Nephron progenitor cell (in vitro differentiated cells): ENCODE measurements at regions not wholly inside any gene's neighbourhood (a gene's known extent, or its start where the extent isn't known, plus 50 kb on each side); places are given as distances from the start of the nearest gene placed in this dataset.

Source experiments
- DNase-seq: peaks from one replicate; pipeline ENCODE4 v3.0.0; 2021
- H3K27ac Mint-ChIP-seq: 2 replicates; pipeline ENCODE4 v1.8.0; 2021; ENCODE audit warnings: mild to moderate bottlenecking, moderate library complexity, mixed read lengths
- H3K27me3 Mint-ChIP-seq: 2 replicates; pipeline ENCODE4 v1.8.0; 2021; ENCODE audit warnings: mild to moderate bottlenecking, low read depth, mixed read lengths; ENCODE audit not compliant: poor library complexity
- H3K36me3 Mint-ChIP-seq: 2 replicates; pipeline ENCODE4 v1.8.0; 2021; ENCODE audit warnings: low read depth, mixed read lengths
- H3K4me1 Mint-ChIP-seq: 2 replicates; pipeline ENCODE4 v1.8.0; 2021; ENCODE audit warnings: mixed read lengths
- H3K4me3 Mint-ChIP-seq: 2 replicates; pipeline ENCODE4 v1.8.0; 2021; ENCODE audit warnings: mild to moderate bottlenecking, moderate library complexity, mixed read lengths
- H3K9me3 Mint-ChIP-seq: 2 replicates; pipeline ENCODE4 v1.8.0; 2021; ENCODE audit warnings: mild to moderate bottlenecking, moderate library complexity, mixed read lengths
- TF ChIP-seq, protein P1 (sequence below): fragments of 200-600 bp; sonication (generic); IDR thresholded peaks from 2 replicates; pipeline ENCODE4 v1.5.0; 2021; ENCODE audit warnings: antibody characterized with exemption

DNA sequence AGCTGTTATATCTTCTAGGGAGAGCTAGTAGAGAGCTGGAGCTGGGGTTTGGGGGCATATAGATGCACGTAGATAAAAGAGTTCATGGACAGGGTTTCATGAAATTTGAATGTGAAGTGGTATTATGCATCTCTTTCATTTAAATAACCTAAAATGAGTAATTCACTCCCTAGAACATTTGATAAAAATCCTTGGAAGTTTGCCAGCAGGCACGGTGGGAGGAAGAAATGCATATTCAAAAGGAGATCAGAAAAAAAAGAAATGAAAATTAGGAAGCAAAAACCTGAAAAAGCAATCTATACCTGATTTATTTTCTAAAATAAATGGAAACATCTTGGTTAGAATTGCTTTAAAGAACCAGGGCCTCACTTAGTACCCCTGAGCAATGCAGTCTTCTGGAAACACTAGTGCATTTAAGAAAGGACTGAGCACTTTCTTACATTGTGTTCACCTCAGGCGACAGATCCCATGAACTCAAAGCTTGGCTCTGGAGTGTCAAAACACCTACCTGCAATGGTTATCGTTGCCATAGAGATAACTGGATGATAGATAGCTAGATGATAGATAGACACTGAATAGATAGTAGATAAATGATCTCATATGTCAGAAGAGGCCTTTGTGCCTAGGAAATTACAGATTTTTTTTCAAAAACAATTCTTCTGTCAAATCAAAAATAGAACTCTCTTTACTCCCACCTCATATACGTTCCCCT lies 458.6 kb upstream of the THRB start:
- no peaks in the 10 kb centered on the region for H3K4me1 Mint-ChIP-seq
- peaks cover 10% of the 10 kb centered on the region for H3K9me3 Mint-ChIP-seq
- no peak overlapping the region for H3K27ac Mint-ChIP-seq
- no peaks in the 10 kb centered on the region for H3K36me3 Mint-ChIP-seq
- peaks cover 35% of the 10 kb centered on the region for H3K27me3 Mint-ChIP-seq
- no peak overlapping the region for H3K4me3 Mint-ChIP-seq
- no peak for DNase-seq
- TF ChIP-seq, protein P1, sequence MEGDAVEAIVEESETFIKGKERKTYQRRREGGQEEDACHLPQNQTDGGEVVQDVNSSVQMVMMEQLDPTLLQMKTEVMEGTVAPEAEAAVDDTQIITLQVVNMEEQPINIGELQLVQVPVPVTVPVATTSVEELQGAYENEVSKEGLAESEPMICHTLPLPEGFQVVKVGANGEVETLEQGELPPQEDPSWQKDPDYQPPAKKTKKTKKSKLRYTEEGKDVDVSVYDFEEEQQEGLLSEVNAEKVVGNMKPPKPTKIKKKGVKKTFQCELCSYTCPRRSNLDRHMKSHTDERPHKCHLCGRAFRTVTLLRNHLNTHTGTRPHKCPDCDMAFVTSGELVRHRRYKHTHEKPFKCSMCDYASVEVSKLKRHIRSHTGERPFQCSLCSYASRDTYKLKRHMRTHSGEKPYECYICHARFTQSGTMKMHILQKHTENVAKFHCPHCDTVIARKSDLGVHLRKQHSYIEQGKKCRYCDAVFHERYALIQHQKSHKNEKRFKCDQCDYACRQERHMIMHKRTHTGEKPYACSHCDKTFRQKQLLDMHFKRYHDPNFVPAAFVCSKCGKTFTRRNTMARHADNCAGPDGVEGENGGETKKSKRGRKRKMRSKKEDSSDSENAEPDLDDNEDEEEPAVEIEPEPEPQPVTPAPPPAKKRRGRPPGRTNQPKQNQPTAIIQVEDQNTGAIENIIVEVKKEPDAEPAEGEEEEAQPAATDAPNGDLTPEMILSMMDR = no peak

DNA sequence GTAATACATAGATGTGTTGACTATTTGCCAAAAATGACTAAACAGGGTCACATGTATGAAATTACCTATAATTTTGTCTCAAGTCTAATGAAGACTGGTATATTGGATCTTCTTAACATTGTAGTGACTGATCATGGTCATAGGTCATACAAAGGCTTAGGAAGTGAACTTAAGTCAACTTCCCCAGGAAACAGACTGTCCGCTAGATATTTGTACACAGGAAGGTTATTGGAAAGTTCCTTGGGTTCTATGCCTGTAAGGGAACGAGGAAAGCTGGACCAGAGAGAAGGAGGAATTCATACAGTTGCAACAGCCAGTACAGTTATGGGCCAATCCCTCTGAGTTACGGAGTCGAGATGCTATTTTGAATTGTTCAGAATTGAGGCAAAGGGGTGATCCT lies 462.0 kb upstream of the THRB start:
- H3K36me3 Mint-ChIP-seq = peaks cover 16% of the 10 kb centered on the region
- H3K27me3 Mint-ChIP-seq = peaks cover 21% of the 10 kb centered on the region
- H3K4me3 Mint-ChIP-seq = no peak overlapping the region
- no peak for DNase-seq
- TF ChIP-seq, protein P1 = no peak
- no peaks in the 10 kb centered on the region for H3K4me1 Mint-ChIP-seq
- H3K27ac Mint-ChIP-seq = no peak overlapping the region
- peaks cover 35% of the 10 kb centered on the region for H3K9me3 Mint-ChIP-seq

DNA sequence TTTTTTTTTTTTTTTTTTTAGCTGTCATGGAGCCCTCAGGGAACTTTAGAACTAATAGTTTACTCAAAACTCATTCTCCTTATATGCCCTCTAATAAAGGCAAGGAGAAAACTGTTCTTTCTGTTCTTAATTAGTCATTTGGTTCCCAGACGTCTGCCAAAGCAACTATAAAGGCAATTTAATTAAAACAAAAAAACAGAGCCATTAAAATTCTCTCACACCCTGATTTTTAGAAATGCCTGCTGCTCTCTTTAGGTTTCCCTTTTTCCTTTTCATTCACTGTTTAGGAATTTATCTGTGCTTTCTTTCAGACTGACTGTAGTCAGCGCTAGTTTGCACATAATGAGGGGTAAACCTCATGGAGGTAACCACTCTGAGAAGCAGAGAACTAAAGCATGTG lies 463.6 kb upstream of the THRB start:
- H3K9me3 Mint-ChIP-seq = peaks cover 35% of the 10 kb centered on the region
- DNase-seq = no peak
- peaks cover under 1% of the 10 kb centered on the region for H3K4me1 Mint-ChIP-seq
- no peak overlapping the region for H3K27ac Mint-ChIP-seq
- H3K36me3 Mint-ChIP-seq = peaks cover 16% of the 10 kb centered on the region
- TF ChIP-seq, protein P1 = no peak
- peaks cover 21% of the 10 kb centered on the region for H3K27me3 Mint-ChIP-seq
- H3K4me3 Mint-ChIP-seq = no peak overlapping the region

DNA sequence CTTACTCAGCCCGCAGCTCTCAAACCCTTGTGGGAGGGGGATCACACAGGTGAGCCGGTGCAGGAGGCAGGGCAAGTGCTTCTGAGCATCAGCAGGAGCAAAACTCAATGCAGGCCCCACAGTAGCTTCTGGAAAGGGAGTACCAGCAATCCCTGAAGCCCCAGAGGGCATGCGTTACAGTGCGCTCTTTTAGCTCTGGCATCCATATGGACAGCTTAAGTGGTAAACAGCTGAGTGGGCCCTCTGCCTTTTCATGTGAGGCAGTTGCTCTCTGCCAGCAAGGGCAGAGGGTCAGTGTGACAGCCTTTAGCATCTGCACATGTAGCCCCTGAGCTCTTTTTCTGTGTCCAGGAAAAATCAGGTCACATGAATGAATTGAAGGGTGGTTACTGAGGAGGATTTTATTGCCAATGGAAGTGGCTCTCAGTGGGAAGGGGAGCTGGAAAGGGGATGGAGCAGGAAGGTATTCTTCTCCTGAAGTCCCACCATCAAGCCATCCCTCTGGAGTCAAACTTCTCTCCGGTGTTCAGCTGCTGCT lies 464.3 kb upstream of the THRB start:
- DNase-seq = no peak
- Mint-ChIP-seq H3K36me3 (peaks cover 16% of the 10 kb centered on the region), H3K27me3 (peaks cover 16% of the 10 kb centered on the region), H3K4me1 (peaks cover 8% of the 10 kb centered on the region), H3K9me3 (peaks cover 35% of the 10 kb centered on the region), H3K27ac (no peak overlapping the region), H3K4me3 (no peak overlapping the region)
- TF ChIP-seq, protein P1 = no peak

DNA sequence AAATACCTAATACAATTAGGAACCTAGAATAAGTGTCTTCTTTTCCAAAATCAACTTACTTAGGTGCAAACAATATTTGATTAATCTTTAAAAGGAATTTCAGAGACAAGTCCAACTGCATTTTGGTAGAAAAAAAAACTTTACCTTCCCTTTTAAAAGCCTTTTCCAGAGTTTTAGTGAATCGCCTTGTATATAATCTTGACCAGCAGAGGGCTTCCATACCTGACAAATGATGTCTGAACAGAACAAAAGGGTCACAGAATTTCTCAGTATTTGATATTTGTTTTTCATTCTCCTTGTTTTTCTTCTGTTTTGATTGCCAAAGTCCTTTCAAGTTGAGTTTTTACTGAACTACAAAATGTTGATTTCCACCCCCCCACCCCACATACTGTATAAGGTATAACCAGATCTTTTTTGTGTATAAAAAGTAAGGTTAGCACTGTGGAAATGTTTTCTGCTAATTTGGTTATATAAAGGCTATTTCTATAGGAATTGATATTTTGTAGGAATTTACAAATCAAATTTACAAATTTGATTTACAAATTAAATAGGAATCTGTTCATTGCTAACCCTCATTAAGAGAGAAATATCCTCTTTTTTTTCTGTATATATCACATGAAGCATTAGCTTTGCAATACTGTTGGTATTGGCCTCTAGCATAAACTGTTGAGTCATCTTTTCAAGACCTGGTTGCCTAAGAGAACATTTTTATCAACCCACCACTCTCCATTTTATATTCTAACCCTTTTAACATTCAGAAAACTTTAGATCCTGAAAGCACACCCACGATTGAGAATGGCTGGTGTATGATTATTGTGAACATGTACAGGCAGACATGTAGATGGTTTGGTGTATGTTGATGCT lies 464.1 kb upstream of the RARB start:
- H3K36me3 Mint-ChIP-seq = peaks cover 16% of the 10 kb centered on the region
- DNase-seq = no peak
- peaks cover 3% of the 10 kb centered on the region for H3K27me3 Mint-ChIP-seq
- no peak overlapping the region for H3K4me3 Mint-ChIP-seq
- TF ChIP-seq, protein P1 = peak; percentile 67
- peaks cover 53% of the 10 kb centered on the region for H3K4me1 Mint-ChIP-seq
- no peak overlapping the region for H3K27ac Mint-ChIP-seq
- H3K9me3 Mint-ChIP-seq = peaks cover 19% of the 10 kb centered on the region
